Chondrocyte (in vitro differentiated cells): ENCODE measurements at regions not wholly inside any gene's neighbourhood (a gene's known extent, or its start where the extent isn't known, plus 50 kb on each side); places are given as distances from the start of the nearest gene placed in this dataset.
A peak's percentile ranks its signal among the peaks of the same experiment; 100 is the strongest.

Experiments used
- DNase-seq: peaks from one replicate; pipeline ENCODE4 v3.0.0; 2021; ENCODE audit warnings: mixed read lengths, low spot score
- H3K27ac Mint-ChIP-seq: one replicate; pipeline ENCODE4 v1.8.0; 2021; ENCODE audit warnings: mild to moderate bottlenecking, moderate library complexity, mixed read lengths; ENCODE audit not compliant: unreplicated experiment
- H3K27me3 Mint-ChIP-seq: 2 replicates; pipeline ENCODE4 v1.8.0; 2021; ENCODE audit warnings: low read depth, mixed read lengths
- H3K36me3 Mint-ChIP-seq: 2 replicates; pipeline ENCODE4 v1.8.0; 2021; ENCODE audit warnings: low read depth, mixed read lengths
- H3K4me1 Mint-ChIP-seq: 2 replicates; pipeline ENCODE4 v1.8.0; 2021; ENCODE audit warnings: low read depth, mild to moderate bottlenecking, mixed read lengths
- H3K4me3 Mint-ChIP-seq: one replicate; pipeline ENCODE4 v1.8.0; 2021; ENCODE audit warnings: mild to moderate bottlenecking, moderate library complexity, mixed read lengths; ENCODE audit not compliant: unreplicated experiment
- H3K9me3 Mint-ChIP-seq: 2 replicates; pipeline ENCODE4 v1.8.0; 2021; ENCODE audit warnings: low read depth, mixed read lengths
- TF ChIP-seq, protein P1 (sequence below): fragments of 200-600 bp; sonication (generic); IDR thresholded peaks from 2 replicates; pipeline ENCODE4 v1.5.0; 2021; ENCODE audit warnings: antibody characterized with exemption, mild to moderate bottlenecking, moderate library complexity

DNA sequence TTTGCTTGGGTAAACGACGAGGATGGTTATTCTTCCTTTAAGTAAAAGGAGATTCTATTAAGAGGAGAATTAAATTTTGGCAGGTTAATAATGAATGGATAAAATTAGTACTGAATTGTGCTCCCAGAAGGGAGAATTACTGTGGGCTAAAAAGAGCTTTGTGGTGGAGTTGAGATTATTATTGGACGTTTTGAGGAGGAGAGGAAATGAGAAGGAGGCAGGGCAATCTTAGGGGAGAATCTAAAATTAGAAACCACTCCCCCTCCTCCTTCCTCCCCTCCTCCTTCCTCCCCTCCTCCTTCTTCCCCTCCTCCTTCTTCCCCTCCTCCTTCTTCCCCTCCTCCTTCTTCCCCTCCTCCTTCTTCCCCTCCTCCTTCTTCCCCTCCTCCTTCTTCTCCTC lies 331.8 kb downstream of the PRL start:
- DNase-seq = no peak

DNA sequence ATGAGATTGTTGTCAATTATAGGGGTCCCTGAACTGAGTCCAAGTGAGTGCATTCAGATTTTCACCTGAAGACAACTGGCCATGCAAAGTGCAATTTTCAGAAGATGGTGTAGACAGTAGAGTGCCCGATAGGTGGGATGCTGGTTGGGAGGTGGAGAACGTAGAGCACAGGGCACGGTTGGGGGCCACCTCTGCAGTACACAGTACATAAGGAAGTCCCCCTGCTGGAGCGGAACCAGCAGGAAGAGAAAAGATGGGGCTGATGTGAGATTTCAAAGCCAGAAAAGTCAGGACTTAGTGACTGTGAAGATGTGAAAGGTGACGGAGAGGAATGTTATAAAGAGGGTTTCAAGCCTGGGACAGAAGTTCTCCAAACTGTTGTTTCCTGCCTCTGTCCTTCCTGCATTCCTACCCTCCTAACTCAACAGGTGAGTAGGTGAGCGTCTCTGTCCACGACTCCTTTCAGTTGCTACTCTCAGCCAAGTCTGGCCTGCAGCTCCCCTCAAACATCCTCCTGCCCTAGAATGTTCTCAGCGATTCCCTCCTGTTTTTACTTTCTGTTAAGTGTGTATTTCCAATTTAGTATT lies 330.8 kb downstream of the PRL start:
- TF ChIP-seq, protein P1, sequence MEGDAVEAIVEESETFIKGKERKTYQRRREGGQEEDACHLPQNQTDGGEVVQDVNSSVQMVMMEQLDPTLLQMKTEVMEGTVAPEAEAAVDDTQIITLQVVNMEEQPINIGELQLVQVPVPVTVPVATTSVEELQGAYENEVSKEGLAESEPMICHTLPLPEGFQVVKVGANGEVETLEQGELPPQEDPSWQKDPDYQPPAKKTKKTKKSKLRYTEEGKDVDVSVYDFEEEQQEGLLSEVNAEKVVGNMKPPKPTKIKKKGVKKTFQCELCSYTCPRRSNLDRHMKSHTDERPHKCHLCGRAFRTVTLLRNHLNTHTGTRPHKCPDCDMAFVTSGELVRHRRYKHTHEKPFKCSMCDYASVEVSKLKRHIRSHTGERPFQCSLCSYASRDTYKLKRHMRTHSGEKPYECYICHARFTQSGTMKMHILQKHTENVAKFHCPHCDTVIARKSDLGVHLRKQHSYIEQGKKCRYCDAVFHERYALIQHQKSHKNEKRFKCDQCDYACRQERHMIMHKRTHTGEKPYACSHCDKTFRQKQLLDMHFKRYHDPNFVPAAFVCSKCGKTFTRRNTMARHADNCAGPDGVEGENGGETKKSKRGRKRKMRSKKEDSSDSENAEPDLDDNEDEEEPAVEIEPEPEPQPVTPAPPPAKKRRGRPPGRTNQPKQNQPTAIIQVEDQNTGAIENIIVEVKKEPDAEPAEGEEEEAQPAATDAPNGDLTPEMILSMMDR = no peak
- Mint-ChIP-seq H3K27me3 (no peaks in the 10 kb centered on the region), H3K9me3 (no peaks in the 10 kb centered on the region), H3K4me3 (no peak overlapping the region), H3K36me3 (no peaks in the 10 kb centered on the region), H3K4me1 (peaks cover 4% of the 10 kb centered on the region), H3K27ac (no peak overlapping the region)
- DNase-seq = no peak

More for the DNA sequence above, 331.8 kb downstream of the PRL start:
- Mint-ChIP-seq H3K27me3 (no peaks in the 10 kb centered on the region), H3K9me3 (no peaks in the 10 kb centered on the region), H3K36me3 (no peaks in the 10 kb centered on the region), H3K4me3 (no peak overlapping the region), H3K27ac (no peak overlapping the region), H3K4me1 (peaks cover 4% of the 10 kb centered on the region)
- TF ChIP-seq, protein P1 = no peak

DNA sequence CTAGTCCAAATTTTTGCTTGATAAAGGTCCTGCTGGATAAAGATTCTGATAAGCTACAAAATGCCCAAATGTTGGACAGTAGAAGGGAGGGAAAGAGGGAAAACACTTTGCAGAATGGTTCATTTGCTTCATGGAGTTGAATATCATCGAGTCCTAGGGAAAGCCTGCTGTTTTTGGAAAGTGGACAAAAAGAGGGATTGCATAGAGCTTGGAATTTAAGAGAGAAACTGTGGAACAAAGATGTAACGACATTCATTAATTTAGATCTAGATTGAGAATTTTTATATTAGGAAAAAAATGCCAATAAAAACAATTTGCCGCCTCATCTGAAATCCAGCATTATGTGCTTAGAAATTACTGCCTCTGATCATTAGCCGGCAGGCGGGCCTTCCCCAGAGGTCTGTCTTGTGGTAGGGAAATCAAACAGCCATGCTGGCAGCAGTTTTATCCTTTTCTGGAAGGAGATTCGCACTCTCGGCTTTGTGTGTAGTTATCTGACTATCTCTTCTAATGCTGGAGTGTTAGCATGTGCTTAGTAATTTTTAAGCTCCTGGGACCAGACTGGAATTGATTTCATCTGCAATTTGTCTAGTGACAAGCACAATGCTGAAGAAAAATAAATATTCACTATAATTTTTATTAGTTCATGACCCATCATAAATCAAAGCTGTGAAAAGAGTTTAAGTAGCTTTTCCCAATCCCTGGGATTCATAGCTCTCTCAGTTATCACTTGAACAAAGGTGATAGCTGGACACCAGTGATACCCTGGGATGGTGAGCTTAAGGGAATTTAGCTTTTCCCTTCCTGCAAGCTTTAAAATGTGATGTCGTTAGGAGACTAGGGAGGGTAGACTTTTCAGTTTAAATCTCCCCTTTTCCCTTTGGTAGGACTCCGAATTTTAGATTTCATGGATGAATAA lies 329.5 kb downstream of the PRL start:
- H3K27ac Mint-ChIP-seq = no peak overlapping the region
- TF ChIP-seq, protein P1 = peak; percentile 13
- peaks cover 13% of the 10 kb centered on the region for H3K4me1 Mint-ChIP-seq
- no peak for DNase-seq
- no peaks in the 10 kb centered on the region for H3K36me3 Mint-ChIP-seq
- no peaks in the 10 kb centered on the region for H3K9me3 Mint-ChIP-seq
- H3K27me3 Mint-ChIP-seq = no peaks in the 10 kb centered on the region
- no peak overlapping the region for H3K4me3 Mint-ChIP-seq

DNA sequence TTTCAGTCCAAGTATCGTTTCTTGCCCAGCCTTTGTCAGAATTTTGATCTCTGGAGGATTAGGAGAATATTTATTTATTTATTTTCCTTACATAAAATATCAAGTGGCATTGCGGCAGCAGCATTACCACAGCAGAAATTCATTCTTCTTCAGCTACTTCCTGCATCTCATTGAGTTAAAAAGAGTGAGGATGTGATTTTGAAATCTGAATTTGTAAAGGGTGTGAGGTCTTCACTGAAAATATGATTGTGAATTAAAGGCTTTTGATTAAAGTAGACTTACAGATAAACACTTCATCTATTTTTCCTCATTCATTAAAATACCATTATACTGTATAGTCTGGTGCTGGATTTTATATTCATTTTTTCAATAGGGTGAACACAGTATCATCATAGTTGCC lies 328.4 kb downstream of the PRL start:
- DNase-seq = no peak
- Mint-ChIP-seq H3K27me3 (no peaks in the 10 kb centered on the region), H3K27ac (no peak overlapping the region), H3K9me3 (no peaks in the 10 kb centered on the region), H3K4me3 (no peak overlapping the region), H3K4me1 (peaks cover 13% of the 10 kb centered on the region), H3K36me3 (no peaks in the 10 kb centered on the region)
- TF ChIP-seq, protein P1 = no peak

DNA sequence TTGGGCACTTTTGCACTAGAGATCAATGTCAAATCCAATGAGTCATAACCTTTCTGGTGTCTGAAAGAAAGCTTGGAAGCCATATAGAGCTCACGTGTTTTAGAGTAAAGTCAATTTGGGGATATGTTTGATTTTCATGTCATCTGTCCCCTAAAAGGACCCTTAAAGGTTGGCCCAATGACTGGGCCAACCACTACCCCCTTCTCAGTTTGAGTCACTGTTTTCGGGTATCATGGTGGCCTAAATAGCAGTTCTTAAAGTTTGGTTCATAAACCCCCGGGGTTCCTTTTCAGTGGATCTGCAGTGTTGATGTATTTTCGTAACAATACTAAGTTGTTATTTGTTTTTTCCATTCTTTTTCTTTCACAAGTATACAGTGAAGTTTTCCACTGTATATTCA lies 327.6 kb downstream of the PRL start:
- Mint-ChIP-seq H3K4me1 (peaks cover 13% of the 10 kb centered on the region), H3K27ac (no peak overlapping the region), H3K36me3 (no peaks in the 10 kb centered on the region), H3K27me3 (no peaks in the 10 kb centered on the region), H3K4me3 (no peak overlapping the region), H3K9me3 (peaks cover under 1% of the 10 kb centered on the region)
- DNase-seq = no peak
- TF ChIP-seq, protein P1 = no peak
